ENCODE measurements at regions not wholly inside any gene's neighbourhood (a gene's known extent, or its start where the extent isn't known, plus 50 kb on each side); places are given as distances from the start of the nearest gene placed in this dataset.

GRCh38 chr21:38037416-38037815 lies 121.2 kb upstream of the KCNJ6 start:
- no peak for TF ChIP-seq CTCF (optimal IDR thresholded peaks at IDR 0.05 in 1 of 3, IDR thresholded peaks at IDR 0.05 in 1 of 3, conservative IDR thresholded peaks at IDR 0.05 in 1 of 3; ENCODE audit: extremely low read depth in 1 of 3, insufficient read depth in 2 of 3, low read length in 3 of 3)
- TF ChIP-seq EZH2 (IDR thresholded peaks at IDR 0.05; ENCODE audit: low read length): no peak

Data from keratinocyte (primary cell).